ENCODE measurements at regions not wholly inside any gene's neighbourhood (a gene's known extent, or its start where the extent isn't known, plus 50 kb on each side); places are given as distances from the start of the nearest gene placed in this dataset.

DNA sequence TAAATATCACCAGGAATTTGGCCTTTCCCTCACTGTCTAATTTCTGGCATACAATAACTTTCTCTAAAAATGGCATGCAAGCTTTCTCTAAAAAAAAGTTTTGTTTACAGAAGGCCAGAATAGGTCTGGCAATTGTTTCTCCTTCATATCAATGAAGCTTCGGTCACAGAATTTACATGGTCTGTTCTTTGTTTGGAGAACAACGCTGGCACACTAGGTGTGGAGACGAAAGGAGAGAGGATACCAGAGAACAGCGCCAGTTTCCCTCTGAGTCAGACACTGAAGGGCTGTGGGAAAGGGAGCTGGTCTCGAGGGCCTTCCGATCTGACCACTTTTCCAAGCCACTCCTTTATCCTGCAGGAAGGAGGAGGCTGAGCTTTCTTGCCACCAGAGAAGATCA is 60.1 kb upstream of the ITGA1 start:
- peak; percentile 64 for DNase-seq (ENCODE audit: low read depth)

DNA sequence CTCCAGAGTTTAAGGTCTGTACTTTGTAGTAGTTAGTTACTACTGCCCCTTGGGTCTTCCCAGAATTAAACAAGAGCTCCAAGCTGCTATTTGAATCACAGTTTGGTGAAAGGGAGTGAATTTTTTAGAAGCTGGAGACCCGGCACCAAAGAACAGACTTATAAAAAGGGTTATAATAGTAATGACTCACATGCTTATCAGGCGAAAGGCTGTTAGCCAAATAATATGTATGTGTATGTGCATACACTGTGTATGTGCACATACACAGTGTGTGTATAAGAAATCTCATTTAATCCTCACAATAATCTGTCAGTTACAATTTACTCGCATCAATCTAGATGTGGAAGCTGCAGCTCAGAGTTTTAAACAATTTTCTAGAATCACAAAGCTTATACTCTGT is 59.5 kb upstream of the ITGA1 start:
- no peak for DNase-seq (ENCODE audit: low read depth)

DNA sequence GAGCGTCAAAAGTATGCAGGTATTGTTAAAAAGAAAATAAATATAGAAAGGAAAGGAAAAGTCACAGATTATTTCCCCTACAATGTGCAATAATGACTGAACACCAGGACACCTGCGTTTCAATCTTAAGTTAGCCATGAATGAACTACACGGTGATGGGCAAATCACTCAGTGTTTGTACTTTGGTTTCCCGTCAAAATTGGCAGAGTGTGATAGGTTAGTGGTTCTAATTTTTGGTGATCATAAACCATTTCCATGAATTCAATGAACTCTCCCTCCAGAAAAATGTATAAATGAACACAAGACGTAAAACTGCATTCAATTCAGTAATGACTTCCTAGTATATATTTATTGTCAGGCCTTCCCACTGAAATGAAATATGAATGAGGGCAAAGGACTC is 59.0 kb upstream of the ITGA1 start:
- DNase-seq (ENCODE audit: low read depth): no peak

DNA sequence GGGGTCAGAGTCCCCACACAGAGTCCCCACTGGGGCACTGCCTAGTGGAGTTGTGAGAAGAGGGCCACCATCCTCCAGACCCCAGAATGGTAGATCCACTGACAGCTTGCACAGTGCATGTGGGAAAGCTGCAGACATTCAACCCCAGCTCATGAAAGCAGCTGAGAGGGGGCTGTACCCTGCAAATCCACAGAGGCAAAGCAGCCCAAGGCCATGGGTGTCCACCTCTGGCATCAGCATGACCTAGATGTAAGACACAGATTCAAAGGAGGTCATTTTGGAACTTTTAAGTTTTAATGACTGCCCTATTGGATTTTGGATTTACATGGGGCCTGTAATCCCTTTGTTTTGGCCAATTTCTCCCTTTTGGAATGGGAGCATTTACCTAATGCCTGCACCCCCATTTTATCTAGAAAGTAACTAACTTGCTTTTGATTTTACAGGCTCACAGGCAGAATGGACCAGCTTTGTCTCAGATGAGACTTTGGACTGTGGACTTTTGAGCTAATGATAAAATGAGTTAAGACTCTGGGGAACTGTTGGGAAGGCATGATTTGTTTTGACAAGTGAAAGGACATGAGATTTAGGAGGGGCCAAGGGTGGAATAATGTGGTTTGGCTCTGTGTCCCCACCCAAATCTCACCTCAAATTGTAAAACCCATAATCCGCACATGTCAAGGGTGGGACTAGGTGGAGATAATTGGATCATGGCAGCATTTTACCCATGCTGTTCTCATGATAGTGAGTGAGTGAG is 56.3 kb upstream of the ITGA1 start:
- no peak for DNase-seq (ENCODE audit: low read depth)

DNA sequence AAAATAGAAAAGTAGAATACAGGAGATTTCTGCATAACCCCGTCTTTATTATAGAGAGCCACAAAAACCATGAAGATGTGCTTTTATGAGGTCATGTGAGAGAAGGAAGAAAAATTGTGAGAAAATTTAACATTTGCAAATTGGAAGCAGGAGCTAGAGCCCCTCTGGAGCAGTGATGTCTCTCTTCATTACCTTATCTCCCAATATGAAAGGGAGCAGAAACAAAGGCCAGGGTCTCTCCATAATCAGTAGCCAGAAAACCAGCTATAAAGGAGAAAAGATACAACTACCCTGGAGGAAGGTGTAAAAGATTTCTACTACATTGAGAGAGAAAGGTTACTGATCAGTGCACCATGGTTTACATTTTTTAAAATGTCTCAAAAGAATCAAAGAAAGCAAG is 53.2 kb upstream of the ITGA1 start:
- DNase-seq (ENCODE audit: low read depth): no peak

DNA sequence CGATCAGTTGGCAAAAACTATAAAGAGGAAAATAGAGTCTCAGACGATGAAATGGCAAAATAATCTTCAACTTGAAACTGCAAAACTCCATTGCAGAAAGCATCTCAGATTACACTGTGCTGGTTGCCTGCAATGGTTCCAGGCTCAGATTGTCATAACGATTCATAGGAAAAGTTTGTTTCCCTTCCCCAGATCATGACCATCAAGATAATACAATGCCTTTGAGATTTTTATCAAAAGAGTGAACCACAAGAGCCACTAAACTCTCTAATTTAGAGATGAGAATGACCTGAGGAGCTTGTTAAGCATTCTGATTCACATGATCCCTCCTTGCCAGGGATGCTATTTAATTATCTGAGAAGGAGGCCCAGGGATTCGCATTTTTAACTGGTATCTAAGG is 52.6 kb upstream of the ITGA1 start:
- no peak for DNase-seq (ENCODE audit: low read depth)

Data from GM04503 (cell line).